ENCODE measurements at regions not wholly inside any gene's neighbourhood (a gene's known extent, or its start where the extent isn't known, plus 50 kb on each side); places are given as distances from the start of the nearest gene placed in this dataset.

DNA sequence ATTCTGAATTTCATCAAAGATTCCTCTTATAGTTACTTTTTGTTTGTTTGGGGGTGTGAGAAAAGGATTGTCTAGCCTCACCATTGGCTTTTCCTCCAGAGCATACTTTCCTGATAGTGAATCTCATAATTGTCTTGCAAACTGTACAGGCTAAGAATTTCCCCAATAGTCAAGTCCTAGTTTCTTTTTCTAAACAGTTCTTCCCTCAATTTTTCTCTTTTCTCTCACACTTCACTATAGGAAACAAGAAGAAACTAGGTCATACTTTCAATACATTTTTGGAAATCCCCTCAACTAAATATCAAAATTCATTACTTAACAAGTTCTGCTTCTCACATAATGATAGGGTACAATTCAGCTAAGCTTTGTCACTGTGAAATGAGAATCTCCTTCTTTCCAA lies 241.9 kb downstream of the IL20RB start:
- no peak for TF ChIP-seq POLR2A (IDR thresholded peaks at IDR 0.05)
- TF ChIP-seq, protein P1, sequence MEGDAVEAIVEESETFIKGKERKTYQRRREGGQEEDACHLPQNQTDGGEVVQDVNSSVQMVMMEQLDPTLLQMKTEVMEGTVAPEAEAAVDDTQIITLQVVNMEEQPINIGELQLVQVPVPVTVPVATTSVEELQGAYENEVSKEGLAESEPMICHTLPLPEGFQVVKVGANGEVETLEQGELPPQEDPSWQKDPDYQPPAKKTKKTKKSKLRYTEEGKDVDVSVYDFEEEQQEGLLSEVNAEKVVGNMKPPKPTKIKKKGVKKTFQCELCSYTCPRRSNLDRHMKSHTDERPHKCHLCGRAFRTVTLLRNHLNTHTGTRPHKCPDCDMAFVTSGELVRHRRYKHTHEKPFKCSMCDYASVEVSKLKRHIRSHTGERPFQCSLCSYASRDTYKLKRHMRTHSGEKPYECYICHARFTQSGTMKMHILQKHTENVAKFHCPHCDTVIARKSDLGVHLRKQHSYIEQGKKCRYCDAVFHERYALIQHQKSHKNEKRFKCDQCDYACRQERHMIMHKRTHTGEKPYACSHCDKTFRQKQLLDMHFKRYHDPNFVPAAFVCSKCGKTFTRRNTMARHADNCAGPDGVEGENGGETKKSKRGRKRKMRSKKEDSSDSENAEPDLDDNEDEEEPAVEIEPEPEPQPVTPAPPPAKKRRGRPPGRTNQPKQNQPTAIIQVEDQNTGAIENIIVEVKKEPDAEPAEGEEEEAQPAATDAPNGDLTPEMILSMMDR (IDR thresholded peaks at IDR 0.05), result no peak
